ENCODE measurements at regions not wholly inside any gene's neighbourhood (a gene's known extent, or its start where the extent isn't known, plus 50 kb on each side); places are given as distances from the start of the nearest gene placed in this dataset.

- H3K27ac ChIP-seq (ENCODE audit: extremely low read length, insufficient read depth, low read length), result no peak overlapping the region
- no peaks in the 10 kb centered on the region for H3K4me1 ChIP-seq (ENCODE audit: insufficient read depth, low read length)
- no peak for ATAC-seq
- intact Hi-C loops (cut with micrococcal nuclease; ENCODE audit: unreplicated experiment) (no loop called here), in situ Hi-C loops (cut with HindIII; ENCODE audit: extremely low pct_ligation_motif_present, low pct_unique_long_range_greater_than_20kb) (no loop called here)
- TF ChIP-seq ZNF670 (CRISPR knock-in tag; IDR thresholded peaks at IDR 0.05; ENCODE audit: borderline replicate concordance) (no peak), NFKB2 (CRISPR knock-in tag; IDR thresholded peaks at IDR 0.05; ENCODE audit: borderline replicate concordance) (no peak), ZFP41 (CRISPR knock-in tag; IDR thresholded peaks at IDR 0.05; ENCODE audit: borderline replicate concordance) (no peak), KLF13 (CRISPR knock-in tag; IDR thresholded peaks at IDR 0.05) (no peak), NR2F1 (CRISPR knock-in tag; IDR thresholded peaks at IDR 0.05) (no peak), SNAPC5 (CRISPR knock-in tag; IDR thresholded peaks at IDR 0.05; ENCODE audit: borderline replicate concordance) (no peak), ZNF850 (CRISPR knock-in tag; conservative IDR thresholded peaks at IDR 0.05) (no peak), BHLHE40 (IDR thresholded peaks at IDR 0.05; ENCODE audit: low read length) (no peak), FOXK1 (CRISPR knock-in tag; IDR thresholded peaks at IDR 0.05; ENCODE audit: borderline replicate concordance, low read depth) (no peak), DRAP1 (CRISPR knock-in tag; IDR thresholded peaks at IDR 0.05) (no peak), SMAD3 (CRISPR knock-in tag; IDR thresholded peaks at IDR 0.05) (no peak), RAD51 (IDR thresholded peaks at IDR 0.05; ENCODE audit: borderline replicate concordance) (no peak), HNF1B (CRISPR knock-in tag; IDR thresholded peaks at IDR 0.05) (no peak), HOXA9 (CRISPR knock-in tag; IDR thresholded peaks at IDR 0.05; ENCODE audit: borderline replicate concordance) (no peak), TBL1XR1 (IDR thresholded peaks at IDR 0.05; ENCODE audit: borderline replicate concordance, low read length, partially characterized antibody) (no peak), FOXA3 (CRISPR knock-in tag; IDR thresholded peaks at IDR 0.05) (no peak), GLI4 (CRISPR knock-in tag; IDR thresholded peaks at IDR 0.05; ENCODE audit: borderline replicate concordance) (no peak)
- TF ChIP-seq, protein P1, sequence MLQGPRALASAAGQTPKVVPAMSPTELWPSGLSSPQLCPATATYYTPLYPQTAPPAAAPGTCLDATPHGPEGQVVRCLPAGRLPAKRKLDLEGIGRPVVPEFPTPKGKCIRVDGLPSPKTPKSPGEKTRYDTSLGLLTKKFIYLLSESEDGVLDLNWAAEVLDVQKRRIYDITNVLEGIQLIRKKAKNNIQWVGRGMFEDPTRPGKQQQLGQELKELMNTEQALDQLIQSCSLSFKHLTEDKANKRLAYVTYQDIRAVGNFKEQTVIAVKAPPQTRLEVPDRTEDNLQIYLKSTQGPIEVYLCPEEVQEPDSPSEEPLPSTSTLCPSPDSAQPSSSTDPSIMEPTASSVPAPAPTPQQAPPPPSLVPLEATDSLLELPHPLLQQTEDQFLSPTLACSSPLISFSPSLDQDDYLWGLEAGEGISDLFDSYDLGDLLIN (CRISPR knock-in tag; IDR thresholded peaks at IDR 0.05; ENCODE audit: borderline replicate concordance), result no peak
- TF ChIP-seq, protein P2, sequence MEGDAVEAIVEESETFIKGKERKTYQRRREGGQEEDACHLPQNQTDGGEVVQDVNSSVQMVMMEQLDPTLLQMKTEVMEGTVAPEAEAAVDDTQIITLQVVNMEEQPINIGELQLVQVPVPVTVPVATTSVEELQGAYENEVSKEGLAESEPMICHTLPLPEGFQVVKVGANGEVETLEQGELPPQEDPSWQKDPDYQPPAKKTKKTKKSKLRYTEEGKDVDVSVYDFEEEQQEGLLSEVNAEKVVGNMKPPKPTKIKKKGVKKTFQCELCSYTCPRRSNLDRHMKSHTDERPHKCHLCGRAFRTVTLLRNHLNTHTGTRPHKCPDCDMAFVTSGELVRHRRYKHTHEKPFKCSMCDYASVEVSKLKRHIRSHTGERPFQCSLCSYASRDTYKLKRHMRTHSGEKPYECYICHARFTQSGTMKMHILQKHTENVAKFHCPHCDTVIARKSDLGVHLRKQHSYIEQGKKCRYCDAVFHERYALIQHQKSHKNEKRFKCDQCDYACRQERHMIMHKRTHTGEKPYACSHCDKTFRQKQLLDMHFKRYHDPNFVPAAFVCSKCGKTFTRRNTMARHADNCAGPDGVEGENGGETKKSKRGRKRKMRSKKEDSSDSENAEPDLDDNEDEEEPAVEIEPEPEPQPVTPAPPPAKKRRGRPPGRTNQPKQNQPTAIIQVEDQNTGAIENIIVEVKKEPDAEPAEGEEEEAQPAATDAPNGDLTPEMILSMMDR (CRISPR knock-in tag; IDR thresholded peaks at IDR 0.05), result no peak
- TF ChIP-seq, protein P3, sequence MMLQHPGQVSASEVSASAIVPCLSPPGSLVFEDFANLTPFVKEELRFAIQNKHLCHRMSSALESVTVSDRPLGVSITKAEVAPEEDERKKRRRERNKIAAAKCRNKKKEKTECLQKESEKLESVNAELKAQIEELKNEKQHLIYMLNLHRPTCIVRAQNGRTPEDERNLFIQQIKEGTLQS (CRISPR knock-in tag; IDR thresholded peaks at IDR 0.05), result no peak
- H3K36me3 ChIP-seq (replicated peaks in 1 of 2; ENCODE audit: control insufficient read depth in 1 of 2, insufficient read depth in 2 of 2, low read length in 2 of 2), result no peaks in the 10 kb centered on the region
- no peak overlapping the region for H2AFZ ChIP-seq (ENCODE audit: low read length)
- 38% methylated on average over 2 of the region's 5 CpGs for WGBS (ENCODE audit: low lambda C conversion rate)
- no peak overlapping the region for H3K9ac ChIP-seq (ENCODE audit: insufficient read depth, low read depth, low read length)
- no peak for DNase-seq (ENCODE audit: low spot score)
- ChIA-PET CTCF (ENCODE audit: low intra/inter-chr PET ratio, low total read pairs) (no interaction called here), POLR2A (no interaction called here)
- no peak overlapping the region for H3K4me2 ChIP-seq (ENCODE audit: low read depth, low read length)
- H3K79me2 ChIP-seq (ENCODE audit: insufficient read depth, low read length), result no peaks in the 10 kb centered on the region
- H3K27me3 ChIP-seq (ENCODE audit: control insufficient read depth in 1 of 2, insufficient read depth in 2 of 2, low read length in 2 of 2), result no peaks in the 10 kb centered on the region
- H3K9me3 ChIP-seq (ENCODE audit: low read length), result peaks cover 65% of the 10 kb centered on the region
- no peaks in the 10 kb centered on the region for H4K20me1 ChIP-seq (ENCODE audit: insufficient read depth, low read length)
- no peak for FAIRE-seq
- H3K4me3 ChIP-seq (replicated peaks in 1 of 3; ENCODE audit: insufficient read depth in 1 of 3, low read depth in 2 of 3, low read length in 3 of 3), result no peak overlapping the region
- BruUV-seq (replicated peaks), result no TSS peak
These were observed 368.9 kb downstream of the SLITRK2 start for GRCh38 chrX:146186540-146186939.
